ENCODE measurements at regions not wholly inside any gene's neighbourhood (a gene's known extent, or its start where the extent isn't known, plus 50 kb on each side); places are given as distances from the start of the nearest gene placed in this dataset.

GRCh38 chr5:74037321-74037720 is 411.3 kb downstream of the ARHGEF28 start:
- no peak for TF ChIP-seq CTCF (IDR thresholded peaks at IDR 0.05)
- no peak for TF ChIP-seq POLR2A (IDR thresholded peaks at IDR 0.05)

Data from ovary (tissue), 3 donors.